ENCODE measurements at regions not wholly inside any gene's neighbourhood (a gene's known extent, or its start where the extent isn't known, plus 50 kb on each side); places are given as distances from the start of the nearest gene placed in this dataset.

- no peak for TF ChIP-seq CTCF (IDR thresholded peaks at IDR 0.05)
- no peak for TF ChIP-seq EZH2 (IDR thresholded peaks at IDR 0.05; ENCODE audit: borderline replicate concordance, insufficient read depth, low read depth, low read length, poor library complexity, severe bottlenecking)
These were observed 351.6 kb downstream of the CYRIA start for GRCh38 chr2:16314001-16314400.

All from B cell (primary cell).